Mucosa of rectum (tissue), 2 donors: ENCODE measurements at regions not wholly inside any gene's neighbourhood (a gene's known extent, or its start where the extent isn't known, plus 50 kb on each side); places are given as distances from the start of the nearest gene placed in this dataset.

Source experiments
- H3K27ac ChIP-seq, 2 donors: one replicate each; pipeline ENCODE4 v1.7.0; 2013; ENCODE audit warnings: inconsistent platforms in 2 of 2, low read depth in 2 of 2, low read length in 2 of 2
- H3K27me3 ChIP-seq, 2 donors: one replicate each; pipeline ENCODE4 v1.7.0; 2013; ENCODE audit warnings: low read length in 2 of 2; ENCODE audit not compliant: control insufficient read depth in 2 of 2, insufficient read depth in 2 of 2
- H3K36me3 ChIP-seq, 2 donors: one replicate each; pipeline ENCODE4 v1.7.0; 2013; ENCODE audit warnings: low read length in 2 of 2; ENCODE audit not compliant: control insufficient read depth in 2 of 2, insufficient read depth in 2 of 2
- H3K4me1 ChIP-seq, 2 donors: one replicate each; pipeline ENCODE4 v1.7.0; 2013; ENCODE audit warnings: low read length in 2 of 2, mild to moderate bottlenecking in 1 of 2; ENCODE audit not compliant: control insufficient read depth in 2 of 2, insufficient read depth in 2 of 2
- H3K4me3 ChIP-seq, 2 donors: one replicate each; pipeline ENCODE4 v1.7.0; 2013; ENCODE audit warnings: low read length in 2 of 2
- H3K9ac ChIP-seq, 2 donors: one replicate each; pipeline ENCODE4 v1.7.0; 2013; ENCODE audit warnings: low read length in 2 of 2, low read depth in 1 of 2, mild to moderate bottlenecking in 1 of 2
- H3K9me3 ChIP-seq, 2 donors: one replicate each; pipeline ENCODE4 v1.7.0; 2013; ENCODE audit warnings: low read length in 2 of 2; ENCODE audit not compliant: control insufficient read depth in 2 of 2
- donor health status: healthy.
- donor health status: Normal muscosa, but diverticular disease.

DNA sequence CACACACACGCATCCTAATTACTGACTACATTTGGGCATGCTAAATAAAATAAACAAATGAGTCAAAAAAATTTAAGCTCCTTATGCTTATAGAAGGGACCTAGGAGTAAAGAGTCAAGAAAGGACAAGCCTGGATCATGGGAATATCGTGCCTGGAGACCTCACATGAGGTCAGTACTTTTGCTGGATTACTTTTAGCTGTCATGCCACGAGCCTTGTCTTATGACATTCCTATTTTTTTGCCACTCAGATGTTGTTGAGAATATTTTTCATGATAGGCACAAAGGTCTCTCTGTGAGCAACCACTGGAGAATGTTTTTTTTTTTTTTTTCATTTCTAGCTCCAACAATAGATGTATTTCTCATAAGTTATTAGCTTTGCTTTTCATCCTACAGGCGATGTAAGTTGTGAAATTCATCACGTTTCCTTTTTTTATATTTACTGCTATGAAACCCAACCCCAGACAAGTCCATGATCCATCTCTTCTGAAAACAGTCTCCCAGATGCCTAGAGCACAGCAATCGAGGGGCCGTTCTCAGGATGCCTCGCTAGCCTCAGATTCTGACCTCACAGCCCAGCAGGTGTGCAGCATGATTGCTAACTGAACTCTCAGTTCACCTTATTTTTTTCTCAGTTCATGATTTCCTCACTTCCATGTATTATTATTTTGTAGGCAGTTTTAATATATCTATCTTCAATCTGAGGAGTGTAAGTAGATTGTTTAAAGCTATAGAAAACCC, 464.5 kb downstream of the IRS1 start:
- Histone ChIP-seq H3K9ac (no peak overlapping the region), H3K4me3 (no peak overlapping the region), H3K36me3 (no peaks in the 10 kb centered on the region), H3K4me1 (no peaks in the 10 kb centered on the region), H3K27ac (no peak overlapping the region), H3K27me3 (no peaks in the 10 kb centered on the region), H3K9me3 (no peaks in the 10 kb centered on the region)

DNA sequence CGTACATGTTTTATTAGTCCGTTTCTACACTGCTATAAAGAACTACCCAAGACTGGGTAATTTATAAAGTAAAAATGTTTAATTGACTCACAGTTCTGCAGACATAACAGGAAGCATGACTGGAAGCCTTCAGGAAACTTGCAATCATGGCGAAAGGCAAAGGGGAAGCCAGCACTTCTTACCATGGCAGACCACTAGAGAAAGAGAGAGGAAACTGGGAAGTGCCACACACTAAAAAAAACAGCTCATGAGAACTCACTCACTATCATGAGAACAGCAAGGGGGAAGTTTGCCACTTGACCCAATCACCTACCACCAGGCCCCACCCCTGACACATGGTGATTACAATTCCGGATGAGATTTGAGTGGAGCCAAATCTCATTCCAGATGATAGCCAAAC, 466.2 kb downstream of the IRS1 start:
- Histone ChIP-seq H3K4me3 (no peak overlapping the region), H3K27ac (no peak overlapping the region), H3K9ac (no peak overlapping the region), H3K27me3 (no peaks in the 10 kb centered on the region), H3K36me3 (no peaks in the 10 kb centered on the region), H3K4me1 (no peaks in the 10 kb centered on the region), H3K9me3 (no peaks in the 10 kb centered on the region)

DNA sequence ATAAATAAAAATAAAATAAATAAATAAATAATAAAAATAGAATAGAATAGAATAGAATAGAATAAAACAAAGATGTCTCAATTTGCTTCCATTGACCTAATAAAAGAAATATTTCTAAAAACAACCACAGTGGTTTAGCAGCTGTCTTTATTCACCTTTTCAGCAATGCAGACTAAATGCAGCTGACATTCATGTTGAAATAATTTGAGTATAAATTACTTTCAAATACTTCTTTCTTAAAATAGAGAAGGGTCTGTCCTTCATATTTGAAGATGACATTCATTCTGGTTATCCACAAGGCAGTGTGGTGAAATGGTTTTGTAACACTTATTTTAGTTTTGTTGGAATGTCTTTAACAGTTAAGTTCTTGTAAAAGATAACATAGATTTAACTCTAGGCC, 469.4 kb downstream of the IRS1 start:
- no peaks in the 10 kb centered on the region for H3K9me3 ChIP-seq
- no peaks in the 10 kb centered on the region for H3K4me1 ChIP-seq
- H3K36me3 ChIP-seq, result no peaks in the 10 kb centered on the region

GRCh38 chr2:226329180-226329579, 470.4 kb downstream of the IRS1 start:
- Histone ChIP-seq H3K4me1 (no peaks in the 10 kb centered on the region), H3K9ac (no peak overlapping the region), H3K4me3 (no peak overlapping the region), H3K36me3 (no peaks in the 10 kb centered on the region), H3K27me3 (no peaks in the 10 kb centered on the region), H3K9me3 (no peaks in the 10 kb centered on the region), H3K27ac (no peak overlapping the region)

More for the DNA sequence above, 469.4 kb downstream of the IRS1 start:
- no peak overlapping the region for H3K9ac ChIP-seq
- H3K4me3 ChIP-seq, result no peak overlapping the region
- no peaks in the 10 kb centered on the region for H3K27me3 ChIP-seq
- H3K27ac ChIP-seq, result no peak overlapping the region

DNA sequence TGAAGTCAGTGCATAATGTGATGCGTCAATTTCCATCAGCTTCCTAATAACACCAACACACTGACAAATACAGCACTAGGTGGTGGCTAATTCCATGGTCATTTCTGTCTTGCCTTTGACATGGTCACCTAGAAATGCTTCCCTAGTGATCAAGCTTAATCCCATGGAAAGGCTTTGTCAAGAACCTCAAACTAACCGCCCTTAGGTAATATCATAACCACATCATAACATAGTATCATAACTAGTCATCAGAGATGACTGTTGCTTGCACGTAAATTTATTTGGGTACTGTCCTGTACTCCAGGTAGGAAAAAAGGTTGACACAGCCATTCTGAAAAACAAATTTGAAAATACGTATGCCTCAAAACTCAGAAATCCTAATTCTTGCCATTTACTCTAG, 471.8 kb downstream of the IRS1 start:
- Histone ChIP-seq H3K27me3 (no peaks in the 10 kb centered on the region), H3K36me3 (no peaks in the 10 kb centered on the region), H3K4me1 (no peaks in the 10 kb centered on the region), H3K4me3 (no peak overlapping the region), H3K9ac (no peak overlapping the region), H3K27ac (no peak overlapping the region), H3K9me3 (no peaks in the 10 kb centered on the region)

GRCh38 chr2:226325526-226325925, 474.1 kb downstream of the IRS1 start:
- Histone ChIP-seq H3K27me3 (no peaks in the 10 kb centered on the region), H3K27ac (no peak overlapping the region), H3K36me3 (no peaks in the 10 kb centered on the region), H3K4me1 (no peaks in the 10 kb centered on the region), H3K9ac (no peak overlapping the region), H3K4me3 (no peak overlapping the region), H3K9me3 (no peaks in the 10 kb centered on the region)

- Histone ChIP-seq H3K9me3 (no peaks in the 10 kb centered on the region), H3K27me3 (no peaks in the 10 kb centered on the region), H3K27ac (no peak overlapping the region), H3K4me1 (no peaks in the 10 kb centered on the region), H3K9ac (no peak overlapping the region), H3K36me3 (no peaks in the 10 kb centered on the region), H3K4me3 (no peak overlapping the region)
Measured at GRCh38 chr2:226320076-226320948, 479.3 kb downstream of the IRS1 start.

GRCh38 chr2:226317970-226318369, 481.6 kb downstream of the IRS1 start:
- no peaks in the 10 kb centered on the region for H3K9me3 ChIP-seq
- no peak overlapping the region for H3K9ac ChIP-seq
- H3K4me3 ChIP-seq, result no peak overlapping the region
- H3K27me3 ChIP-seq, result no peaks in the 10 kb centered on the region
- no peaks in the 10 kb centered on the region for H3K4me1 ChIP-seq
- H3K36me3 ChIP-seq, result no peaks in the 10 kb centered on the region
- H3K27ac ChIP-seq, result no peak overlapping the region

DNA sequence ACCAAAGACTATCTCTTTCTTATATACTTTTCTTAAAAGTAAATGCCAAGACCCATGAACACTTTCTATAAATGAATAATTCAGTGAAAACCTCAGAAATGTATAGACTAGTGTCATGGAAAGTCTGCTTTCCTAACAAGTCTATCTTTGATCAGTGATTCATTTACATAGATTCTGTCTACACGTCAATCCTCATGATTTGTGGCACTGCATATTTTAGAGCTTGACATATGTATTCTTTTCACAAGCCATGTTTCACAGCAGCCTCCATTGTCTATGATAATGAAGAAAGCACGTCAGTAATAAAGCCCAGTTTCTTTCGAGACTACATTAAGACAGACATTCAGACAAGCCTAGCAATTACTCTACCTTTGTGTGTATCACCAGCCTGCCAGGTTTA, 486.6 kb downstream of the IRS1 start:
- Histone ChIP-seq H3K9me3 (no peaks in the 10 kb centered on the region), H3K4me1 (no peaks in the 10 kb centered on the region), H3K4me3 (no peak overlapping the region), H3K27ac (no peak overlapping the region), H3K36me3 (no peaks in the 10 kb centered on the region), H3K27me3 (no peaks in the 10 kb centered on the region), H3K9ac (no peak overlapping the region)

GRCh38 chr2:226312155-226312554, 487.5 kb downstream of the IRS1 start:
- H3K36me3 ChIP-seq, result no peaks in the 10 kb centered on the region
- H3K4me1 ChIP-seq, result no peaks in the 10 kb centered on the region
- H3K27me3 ChIP-seq, result no peaks in the 10 kb centered on the region
- H3K27ac ChIP-seq, result no peak overlapping the region
- no peak overlapping the region for H3K4me3 ChIP-seq
- H3K9ac ChIP-seq, result no peak overlapping the region
- no peaks in the 10 kb centered on the region for H3K9me3 ChIP-seq
